ENCODE measurements at regions not wholly inside any gene's neighbourhood (a gene's known extent, or its start where the extent isn't known, plus 50 kb on each side); places are given as distances from the start of the nearest gene placed in this dataset.

GRCh38 chr21:15289896-15290841 lies 225.4 kb upstream of the NRIP1 start:
- TF ChIP-seq POLR2A (IDR thresholded peaks at IDR 0.05) (no peak), POLR2AphosphoS5 (IDR thresholded peaks at IDR 0.05) (no peak)
